Gastrocnemius medialis (tissue), 4 donors: ENCODE measurements at regions not wholly inside any gene's neighbourhood (a gene's known extent, or its start where the extent isn't known, plus 50 kb on each side); places are given as distances from the start of the nearest gene placed in this dataset.

ENCODE experiments used
- POLR2A ChIP-seq, 2 donors: fragments of 450-650 bp; IDR thresholded peaks; one replicate each; pipeline ENCODE4 v1.6.1; 2017; ENCODE audit warnings: antibody characterized with exemption in 2 of 2, mild to moderate bottlenecking in 2 of 2, moderate library complexity in 2 of 2
- TF ChIP-seq, protein P1 (sequence below), 5 experiments: fragments of 450-650 bp in 3 of 5; fragments of 200-600 bp in 2 of 5; sonication (generic) in 2 of 5; IDR thresholded peaks in 4 of 5; conservative IDR thresholded peaks in 1 of 5; 1 replicate in 4 of 5; 2 replicates in 1 of 5; pipeline ENCODE4 v1.5.1; 2016 to 2019; ENCODE audit warnings: antibody characterized with exemption in 5 of 5, mild to moderate bottlenecking in 3 of 5, moderate library complexity in 3 of 5

DNA sequence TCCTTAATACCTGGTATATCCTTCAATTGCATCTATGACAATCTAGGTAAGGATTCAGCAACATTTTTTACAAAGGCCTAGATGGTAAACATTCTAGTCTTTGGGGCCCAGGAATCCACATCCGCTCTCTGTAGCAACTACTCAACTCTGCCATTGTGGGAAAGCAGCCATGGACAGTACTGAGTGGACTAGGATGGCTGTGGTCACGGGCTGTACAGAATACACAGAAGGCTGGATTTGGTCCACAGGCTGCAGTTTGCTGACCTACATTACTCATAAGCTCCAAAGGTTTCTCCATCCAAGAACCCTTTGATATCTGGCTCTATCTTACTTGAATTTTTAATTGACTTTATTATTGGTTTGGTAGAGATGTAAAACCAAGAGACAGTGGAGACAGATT, 418.3 kb upstream of the LRRTM1 start:
- TF ChIP-seq, protein P1, sequence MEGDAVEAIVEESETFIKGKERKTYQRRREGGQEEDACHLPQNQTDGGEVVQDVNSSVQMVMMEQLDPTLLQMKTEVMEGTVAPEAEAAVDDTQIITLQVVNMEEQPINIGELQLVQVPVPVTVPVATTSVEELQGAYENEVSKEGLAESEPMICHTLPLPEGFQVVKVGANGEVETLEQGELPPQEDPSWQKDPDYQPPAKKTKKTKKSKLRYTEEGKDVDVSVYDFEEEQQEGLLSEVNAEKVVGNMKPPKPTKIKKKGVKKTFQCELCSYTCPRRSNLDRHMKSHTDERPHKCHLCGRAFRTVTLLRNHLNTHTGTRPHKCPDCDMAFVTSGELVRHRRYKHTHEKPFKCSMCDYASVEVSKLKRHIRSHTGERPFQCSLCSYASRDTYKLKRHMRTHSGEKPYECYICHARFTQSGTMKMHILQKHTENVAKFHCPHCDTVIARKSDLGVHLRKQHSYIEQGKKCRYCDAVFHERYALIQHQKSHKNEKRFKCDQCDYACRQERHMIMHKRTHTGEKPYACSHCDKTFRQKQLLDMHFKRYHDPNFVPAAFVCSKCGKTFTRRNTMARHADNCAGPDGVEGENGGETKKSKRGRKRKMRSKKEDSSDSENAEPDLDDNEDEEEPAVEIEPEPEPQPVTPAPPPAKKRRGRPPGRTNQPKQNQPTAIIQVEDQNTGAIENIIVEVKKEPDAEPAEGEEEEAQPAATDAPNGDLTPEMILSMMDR (IDR thresholded peaks at IDR 0.05 in 4 of 5, conservative IDR thresholded peaks at IDR 0.05 in 1 of 5) = no peak
- no peak for TF ChIP-seq POLR2A (IDR thresholded peaks at IDR 0.05)
